Lower leg skin (tissue), 3 donors: ENCODE measurements at regions not wholly inside any gene's neighbourhood (a gene's known extent, or its start where the extent isn't known, plus 50 kb on each side); places are given as distances from the start of the nearest gene placed in this dataset.

Source experiments
- CTCF ChIP-seq, 3 donors: fragments of 450-650 bp; IDR thresholded peaks; one replicate each; pipeline ENCODE4 v1.5.1; 2016; ENCODE audit warnings: antibody characterized with exemption in 3 of 3, mild to moderate bottlenecking in 3 of 3, moderate library complexity in 2 of 3
- POLR2A ChIP-seq, 2 donors: fragments of 450-650 bp; IDR thresholded peaks; one replicate each; pipeline ENCODE4 v1.6.1; 2016 to 2017; ENCODE audit warnings: antibody characterized with exemption in 2 of 2, mild to moderate bottlenecking in 1 of 2, moderate library complexity in 1 of 2

- TF ChIP-seq CTCF (IDR thresholded peaks at IDR 0.05): no peak
- no peak for TF ChIP-seq POLR2A (IDR thresholded peaks at IDR 0.05)
These were observed 592.3 kb downstream of the TMEM114 start for GRCh38 chr16:7997966-7998365.
